Left kidney (tissue), 1 donor: ENCODE measurements at regions not wholly inside any gene's neighbourhood (a gene's known extent, or its start where the extent isn't known, plus 50 kb on each side); places are given as distances from the start of the nearest gene placed in this dataset.
A peak's percentile ranks its signal among the peaks of the same experiment; 100 is the strongest.

Experiments used
- DNase-seq: peaks from one replicate; pipeline ENCODE4 v3.0.0-alpha.2; 2013

DNA sequence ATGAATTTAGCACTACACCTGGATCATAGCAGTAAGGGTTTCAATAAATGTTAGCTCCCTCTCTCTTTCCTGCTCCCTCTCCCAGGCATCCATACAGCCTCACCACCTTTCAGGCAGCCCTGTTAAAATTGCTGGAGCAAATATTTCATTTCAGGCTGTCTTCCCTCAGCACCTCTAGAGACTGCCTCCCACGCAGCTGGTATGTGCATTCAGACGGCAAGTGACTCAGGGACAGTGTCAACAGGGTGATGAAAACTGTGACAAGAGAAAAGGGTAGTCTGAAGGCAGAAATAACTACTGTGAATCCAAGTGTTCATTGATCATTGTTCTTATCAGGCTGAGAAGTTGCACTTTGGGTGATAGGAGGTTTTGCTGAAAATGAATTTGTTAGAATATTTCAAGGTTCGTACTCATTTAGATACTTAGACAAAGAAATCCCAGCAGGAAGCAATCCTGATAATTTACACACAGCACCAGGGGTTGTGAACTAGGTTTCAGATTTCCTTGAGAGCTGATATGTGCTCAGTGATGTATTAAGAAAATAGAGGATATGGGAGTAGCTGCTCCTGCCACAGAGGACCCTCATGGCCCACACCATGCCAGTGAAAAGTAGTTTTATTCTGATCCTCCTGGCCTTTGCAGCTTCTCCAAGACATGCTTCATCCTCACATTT lies 424.2 kb downstream of the FGF13 start:
- DNase-seq = peak; percentile 45

DNA sequence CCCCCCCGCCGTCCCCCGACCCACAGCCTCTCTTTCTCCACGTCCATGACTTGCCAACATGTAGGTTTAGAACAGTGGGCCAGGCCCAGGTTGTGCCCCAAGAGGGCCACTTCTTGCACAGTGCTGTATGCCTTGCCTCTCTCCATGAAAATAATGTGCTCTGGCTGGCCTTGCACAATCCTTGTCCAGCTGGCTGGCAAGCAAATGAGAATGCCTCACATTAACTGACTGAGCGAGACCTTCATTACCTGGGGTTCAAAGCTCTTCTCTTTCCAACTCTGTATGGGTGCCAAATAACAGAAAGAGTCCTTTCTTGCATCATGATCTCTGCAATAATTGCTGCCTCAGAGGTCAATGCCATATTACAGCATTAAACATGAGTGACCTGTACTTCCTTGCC lies 416.6 kb downstream of the FGF13 start:
- no peak for DNase-seq

DNA sequence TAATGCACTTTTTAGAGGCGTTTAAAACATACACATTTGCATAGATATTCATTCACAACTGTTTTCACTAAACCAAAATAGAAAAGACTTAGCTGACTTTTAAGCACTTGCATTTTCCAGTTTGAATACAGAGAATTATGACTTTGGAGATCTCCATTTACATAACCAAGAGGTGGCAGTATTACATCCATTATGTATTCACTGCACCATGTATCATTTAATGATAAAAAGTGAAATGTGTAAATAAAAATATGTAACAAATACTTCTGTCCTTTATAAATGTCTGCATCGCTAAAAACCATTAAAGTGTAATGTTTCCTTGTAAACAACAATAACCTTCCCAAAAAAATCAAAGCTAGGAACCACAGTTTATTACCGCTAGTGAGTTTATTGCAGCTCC lies 413.2 kb downstream of the FGF13 start:
- no peak for DNase-seq

DNA sequence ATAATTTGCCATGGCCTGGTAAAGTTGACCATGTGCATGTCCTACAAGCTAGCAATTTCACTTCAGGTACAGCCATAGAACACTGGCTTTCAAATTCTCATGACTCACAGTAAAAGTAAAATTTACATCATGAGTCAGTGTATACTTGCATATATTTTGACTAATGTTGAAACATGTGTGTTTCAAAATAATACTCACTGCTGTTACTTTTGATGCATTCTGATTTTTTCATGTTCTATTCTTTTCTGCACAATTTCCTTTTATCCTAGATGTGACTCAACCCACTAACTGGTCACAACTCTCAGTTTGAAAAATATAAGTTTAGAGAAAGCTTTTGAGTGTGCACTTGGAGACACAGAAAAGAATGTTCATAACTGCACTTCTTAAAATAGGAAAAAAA lies 365.7 kb downstream of the FGF13 start:
- DNase-seq = no peak

DNA sequence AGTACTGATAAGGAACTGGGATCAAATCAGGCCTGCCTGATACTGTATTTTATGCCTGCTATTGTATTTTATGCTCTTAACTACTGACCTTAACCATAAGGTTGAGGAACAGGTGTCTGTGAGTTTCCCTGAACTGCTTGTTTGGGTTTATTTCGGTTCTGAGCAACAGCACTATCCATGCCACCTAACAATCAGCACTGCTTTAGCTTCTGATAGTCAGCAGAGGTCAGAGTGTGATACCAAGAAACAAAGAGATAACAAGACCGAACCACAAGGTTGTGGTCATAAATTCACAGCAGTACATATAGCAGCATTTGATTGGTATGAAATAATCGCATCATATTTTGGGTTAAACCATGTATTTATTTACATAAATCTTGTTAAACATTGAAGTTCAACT lies 362.2 kb downstream of the FGF13 start:
- DNase-seq = no peak

DNA sequence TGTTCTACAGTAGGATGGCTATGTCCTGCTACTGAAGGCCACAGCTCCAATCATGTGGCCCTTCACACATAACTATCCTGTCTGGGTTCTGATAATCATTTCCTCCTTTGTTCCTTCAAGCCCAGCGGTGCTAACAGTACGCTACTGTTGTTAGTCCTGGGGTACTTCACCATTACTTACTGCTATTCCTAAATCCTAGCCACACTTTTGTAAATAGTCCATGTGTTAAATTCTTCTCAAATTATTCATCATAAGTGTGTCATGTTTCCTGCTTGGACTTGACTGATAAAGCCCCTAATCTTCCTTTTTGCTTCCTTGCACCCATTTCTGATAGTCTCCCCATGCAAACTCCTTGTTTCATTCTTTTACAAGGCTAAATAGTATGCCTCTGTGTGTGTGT lies 332.6 kb downstream of the FGF13 start:
- no peak for DNase-seq

DNA sequence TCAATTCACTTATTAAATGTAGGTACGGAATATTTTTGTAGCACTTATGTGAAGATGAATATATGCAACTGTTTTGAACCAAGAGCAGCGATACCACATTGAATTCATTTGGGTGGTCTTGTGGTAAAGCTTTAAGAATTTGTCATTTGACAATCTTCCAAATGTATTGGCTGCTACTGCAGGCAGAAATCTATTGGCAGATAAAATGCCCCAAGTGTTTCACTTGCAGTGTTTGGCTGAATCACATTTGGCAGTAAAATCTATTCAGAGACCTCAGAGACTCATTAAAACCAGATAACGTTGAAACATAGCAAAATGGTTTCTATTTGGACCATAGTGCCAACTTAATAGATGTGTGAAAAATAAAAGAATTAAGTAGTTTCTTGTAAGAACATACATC lies 303.4 kb downstream of the FGF13 start:
- DNase-seq = no peak

DNA sequence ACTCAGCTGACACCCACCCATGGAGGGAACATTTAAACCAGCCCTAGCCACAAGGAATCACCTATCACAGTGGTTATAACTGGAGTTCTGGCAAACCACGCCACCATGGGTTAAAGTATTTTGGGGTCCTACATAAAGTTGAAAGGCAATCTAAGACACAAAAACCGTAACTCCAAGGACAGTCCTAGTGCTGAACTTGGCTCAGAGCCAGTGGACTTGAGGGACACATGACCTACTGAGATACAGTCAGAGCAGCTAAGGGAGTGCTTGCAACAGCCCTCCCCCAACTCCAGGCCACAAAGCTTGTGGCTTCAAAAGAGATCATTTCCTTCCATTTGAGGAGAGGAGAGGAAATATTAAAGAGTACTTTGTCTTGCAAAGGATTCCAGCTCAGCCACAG lies 300.5 kb downstream of the FGF13 start:
- no peak for DNase-seq
